ENCODE measurements at regions not wholly inside any gene's neighbourhood (a gene's known extent, or its start where the extent isn't known, plus 50 kb on each side); places are given as distances from the start of the nearest gene placed in this dataset.

DNA sequence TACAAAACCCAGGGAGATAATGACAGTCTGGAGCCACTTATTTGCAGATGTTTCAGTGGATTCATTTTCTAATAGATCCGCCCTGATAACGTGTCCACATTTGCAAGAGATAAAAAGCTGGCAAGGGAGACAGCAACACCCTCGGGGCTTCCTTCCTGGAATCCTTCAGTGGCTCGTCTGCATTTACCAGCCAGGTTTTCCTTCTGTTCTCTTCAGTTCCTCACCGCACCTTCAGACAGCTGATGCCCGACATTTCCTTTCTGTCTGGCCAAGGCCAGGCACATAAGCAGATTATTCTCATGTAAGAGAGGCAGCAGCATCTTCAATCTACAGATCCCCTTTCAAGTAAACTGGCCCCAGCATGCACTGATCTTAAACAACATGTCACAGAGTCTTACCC, 56.2 kb upstream of the SPATA12 start:
- TF ChIP-seq, protein P1, sequence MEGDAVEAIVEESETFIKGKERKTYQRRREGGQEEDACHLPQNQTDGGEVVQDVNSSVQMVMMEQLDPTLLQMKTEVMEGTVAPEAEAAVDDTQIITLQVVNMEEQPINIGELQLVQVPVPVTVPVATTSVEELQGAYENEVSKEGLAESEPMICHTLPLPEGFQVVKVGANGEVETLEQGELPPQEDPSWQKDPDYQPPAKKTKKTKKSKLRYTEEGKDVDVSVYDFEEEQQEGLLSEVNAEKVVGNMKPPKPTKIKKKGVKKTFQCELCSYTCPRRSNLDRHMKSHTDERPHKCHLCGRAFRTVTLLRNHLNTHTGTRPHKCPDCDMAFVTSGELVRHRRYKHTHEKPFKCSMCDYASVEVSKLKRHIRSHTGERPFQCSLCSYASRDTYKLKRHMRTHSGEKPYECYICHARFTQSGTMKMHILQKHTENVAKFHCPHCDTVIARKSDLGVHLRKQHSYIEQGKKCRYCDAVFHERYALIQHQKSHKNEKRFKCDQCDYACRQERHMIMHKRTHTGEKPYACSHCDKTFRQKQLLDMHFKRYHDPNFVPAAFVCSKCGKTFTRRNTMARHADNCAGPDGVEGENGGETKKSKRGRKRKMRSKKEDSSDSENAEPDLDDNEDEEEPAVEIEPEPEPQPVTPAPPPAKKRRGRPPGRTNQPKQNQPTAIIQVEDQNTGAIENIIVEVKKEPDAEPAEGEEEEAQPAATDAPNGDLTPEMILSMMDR (IDR thresholded peaks at IDR 0.05): no peak
- TF ChIP-seq RELA (CRISPR knock-in tag; IDR thresholded peaks at IDR 0.05; ENCODE audit: borderline replicate concordance) (no peak), MAX (CRISPR knock-in tag; IDR thresholded peaks at IDR 0.05) (no peak), CREB1 (CRISPR knock-in tag; IDR thresholded peaks at IDR 0.05) (no peak)
